H1 (cell line): ENCODE measurements at regions not wholly inside any gene's neighbourhood (a gene's known extent, or its start where the extent isn't known, plus 50 kb on each side); places are given as distances from the start of the nearest gene placed in this dataset.
A peak's percentile ranks its signal among the peaks of the same experiment; 100 is the strongest.

Source experiments
- CTCF ChIA-PET: fragments of 300-600 bp; sonication (Branson Sonifier 250); formaldehyde crosslinking; loops from one replicate; lab custom pipeline; 2021; ENCODE audit not compliant: partially characterized antibody; lab: Charles Lee
- POLR2A ChIA-PET: fragments of 300-600 bp; sonication (Branson Sonifier 250); formaldehyde crosslinking; loops from one replicate; lab custom pipeline; 2021; ENCODE audit warnings: inconsistent platforms; ENCODE audit not compliant: partially characterized antibody; lab: Charles Lee
- DNase-seq, 2 experiments: peaks; one replicate each; pipeline versions ENCODE4 v3.0.0 to v3.0.0-alpha.2; 2010 to 2022; ENCODE audit warnings: low spot score in 2 of 2, low read depth in 1 of 2, mixed read lengths in 1 of 2
- FAIRE-seq: peaks from 2 replicates; lab custom pipeline; 2011; peaks lifted over from hg19 to GRCh38; lab: Jason Lieb, UNC
- H2AFZ ChIP-seq: 2 replicates; pipeline ENCODE4 v1.8.1; 2012; ENCODE audit warnings: low read length, inconsistent platforms
- H2AK5ac ChIP-seq: 2 replicates; pipeline ENCODE4 v1.6.1; 2013; ENCODE audit warnings: low read depth, low read length
- H2BK120ac ChIP-seq: replicated peaks from 2 replicates; pipeline ENCODE3; 2013; ENCODE audit warnings: low read depth, low read length, inconsistent platforms
- H2BK12ac ChIP-seq: 2 replicates; pipeline ENCODE4 v1.6.1; 2013; ENCODE audit warnings: low read depth, low read length
- H2BK15ac ChIP-seq: 2 replicates; pipeline ENCODE4 v1.6.1; 2013; ENCODE audit warnings: low read length
- H2BK20ac ChIP-seq: 2 replicates; pipeline ENCODE4 v1.6.1; 2013; ENCODE audit warnings: low read length
- H2BK5ac ChIP-seq: 2 replicates; pipeline ENCODE4 v1.6.1; 2013; ENCODE audit warnings: low read depth, low read length
- H3K14ac ChIP-seq: 2 replicates; pipeline ENCODE4 v1.6.1; 2013; ENCODE audit warnings: inconsistent platforms; ENCODE audit not compliant: insufficient read length
- H3K18ac ChIP-seq: 2 replicates; pipeline ENCODE4 v1.6.1; 2013; ENCODE audit warnings: low read length; ENCODE audit errors: extremely low read depth
- H3K23ac ChIP-seq: 2 replicates; pipeline ENCODE4 v1.6.1; 2013; ENCODE audit warnings: inconsistent platforms; ENCODE audit not compliant: insufficient read length
- H3K23me2 ChIP-seq: 2 replicates; pipeline ENCODE4 v1.6.1; 2013; ENCODE audit warnings: low read depth, low read length
- H3K27ac ChIP-seq: 2 replicates; pipeline ENCODE4 v1.6.1; 2011; ENCODE audit warnings: low read depth, low read length, inconsistent platforms
- H3K27me3 ChIP-seq, 4 experiments: replicated peaks in 1 of 4; 1 replicate in 1 of 4; 2 replicates in 3 of 4; pipeline versions ENCODE4 v1.6.1 to v1.8.1; 2011 to 2013; ENCODE audit warnings: low read length in 3 of 4, mild to moderate bottlenecking in 3 of 4, inconsistent platforms in 2 of 4, mixed read lengths in 2 of 4, moderate library complexity in 1 of 4; ENCODE audit not compliant: control insufficient read depth in 3 of 4, insufficient read depth in 3 of 4; ENCODE audit errors: extremely low read depth in 1 of 4
- H3K36me3 ChIP-seq, 4 experiments: 2 replicates each; pipeline versions ENCODE4 v1.6.1 to v1.8.1; 2011 to 2013; ENCODE audit warnings: mild to moderate bottlenecking in 4 of 4, low read length in 3 of 4, moderate library complexity in 2 of 4, control low read depth in 1 of 4, inconsistent platforms in 1 of 4; ENCODE audit not compliant: insufficient read depth in 4 of 4, control insufficient read depth in 2 of 4
- H3K4ac ChIP-seq: replicated peaks from 2 replicates; pipeline ENCODE3; 2013; ENCODE audit warnings: low read length, low read depth, mixed read lengths, inconsistent platforms; ENCODE audit not compliant: insufficient read length
- H3K4me1 ChIP-seq, 4 experiments: replicated peaks in 1 of 4; 1 replicate in 1 of 4; 2 replicates in 3 of 4; pipeline versions ENCODE4 v1.6.1 to v1.8.1; 2011 to 2013; ENCODE audit warnings: low read length in 3 of 4, inconsistent platforms in 2 of 4, mixed read lengths in 1 of 4; ENCODE audit not compliant: insufficient read depth in 4 of 4, control insufficient read depth in 3 of 4
- H3K4me2 ChIP-seq, 2 experiments: 2 replicates each; pipeline versions ENCODE4 v1.6.1 to v1.8.1; 2011 to 2013; ENCODE audit warnings: low read depth in 2 of 2, low read length in 2 of 2, control low read depth in 1 of 2, inconsistent platforms in 1 of 2, mild to moderate bottlenecking in 1 of 2; ENCODE audit not compliant: insufficient read depth in 1 of 2
- H3K4me3 ChIP-seq, 4 experiments: fragments of 200-600, 300-600 bp in 1 of 4; sonication (generic), shearing (Covaris generic), sonication (Bioruptor Twin) in 1 of 4; 2 replicates each; pipeline versions ENCODE4 v1.5.1 to v1.8.1; 2011 to 2016; ENCODE audit warnings: low read length in 4 of 4, low read depth in 3 of 4, control low read depth in 2 of 4, inconsistent platforms in 2 of 4, mild to moderate bottlenecking in 2 of 4, mixed read lengths in 1 of 4, moderate library complexity in 1 of 4; ENCODE audit not compliant: insufficient read depth in 2 of 4; ENCODE audit errors: extremely low read depth in 1 of 4
- H3K56ac ChIP-seq: replicated peaks from 2 replicates; pipeline ENCODE3; 2013; ENCODE audit warnings: low read depth, mild to moderate bottlenecking, mixed read lengths, low read length, inconsistent platforms; ENCODE audit not compliant: insufficient read length
- H3K79me1 ChIP-seq: 2 replicates; pipeline ENCODE4 v1.6.1; 2013; ENCODE audit warnings: low read depth, low read length, control low read depth
- H3K79me2 ChIP-seq, 2 experiments: 2 replicates each; pipeline versions ENCODE4 v1.6.1 to v1.8.1; 2012 to 2013; ENCODE audit warnings: low read length in 2 of 2, mild to moderate bottlenecking in 2 of 2, inconsistent platforms in 1 of 2; ENCODE audit not compliant: insufficient read depth in 2 of 2, control insufficient read depth in 1 of 2
- H3K9ac ChIP-seq, 4 experiments: replicated peaks in 1 of 4; 1 replicate in 1 of 4; 2 replicates in 3 of 4; pipeline versions ENCODE4 v1.6.1 to v1.8.1; 2011 to 2013; ENCODE audit warnings: low read depth in 3 of 4, low read length in 3 of 4, control low read depth in 2 of 4, mild to moderate bottlenecking in 2 of 4, moderate library complexity in 2 of 4, inconsistent platforms in 1 of 4; ENCODE audit errors: extremely low read depth in 1 of 4
- H3K9me3 ChIP-seq, 2 experiments: 2 replicates each; pipeline versions ENCODE4 v1.6.1 to v1.8.1; 2012 to 2013; ENCODE audit warnings: mild to moderate bottlenecking in 2 of 2, moderate library complexity in 2 of 2, control low read depth in 1 of 2, inconsistent platforms in 1 of 2, low read depth in 1 of 2, low read length in 1 of 2, mixed read lengths in 1 of 2; ENCODE audit not compliant: insufficient read depth in 2 of 2
- H4K20me1 ChIP-seq, 2 experiments: replicated peaks in 1 of 2; 2 replicates each; pipeline versions ENCODE3 to v1.8.1; 2011 to 2013; ENCODE audit warnings: inconsistent platforms in 2 of 2, low read length in 2 of 2, mild to moderate bottlenecking in 1 of 2; ENCODE audit not compliant: insufficient read depth in 2 of 2, control insufficient read depth in 1 of 2
- H4K5ac ChIP-seq: 2 replicates; pipeline ENCODE4 v1.6.1; 2013; ENCODE audit warnings: low read length, low read depth, mixed read lengths, inconsistent platforms; ENCODE audit not compliant: insufficient read length
- H4K8ac ChIP-seq: 2 replicates; pipeline ENCODE4 v1.8.0; 2013; ENCODE audit warnings: mild to moderate bottlenecking, moderate library complexity, low read length, inconsistent platforms; ENCODE audit not compliant: insufficient read depth; ENCODE audit errors: extremely low read depth
- H4K91ac ChIP-seq: replicated peaks from 2 replicates; pipeline ENCODE3; 2013; ENCODE audit warnings: low read length, mixed read lengths, inconsistent platforms; ENCODE audit not compliant: insufficient read length
- CTBP2 ChIP-seq: IDR thresholded peaks from 2 replicates; pipeline ENCODE4 v1.7.0; 2011; ENCODE audit warnings: borderline replicate concordance, mild to moderate bottlenecking, moderate library complexity, mixed read lengths, low read length; ENCODE audit not compliant: insufficient read depth, insufficient read length
- EGR1 ChIP-seq: IDR thresholded peaks from 2 replicates; pipeline ENCODE4 v1.6.1; 2011; ENCODE audit warnings: low read depth, low read length, borderline replicate concordance
- POU5F1 ChIP-seq: IDR thresholded peaks from 2 replicates; pipeline ENCODE4 v1.6.1; 2011; ENCODE audit warnings: low read depth, mild to moderate bottlenecking, low read length, moderate library complexity
- WGBS, 2 experiments: shearing (Covaris generic) in 1 of 2; methylation state at CpG; one replicate each; pipeline versions ENCODE4 v1.1.6 to v1.1.7; 2013 to 2015; ENCODE audit warnings: low lambda C conversion rate in 2 of 2, mixed read lengths in 2 of 2, inconsistent platforms in 1 of 2, low coverage in 1 of 2, missing lambda C conversion rate in 1 of 2; ENCODE audit not compliant: insufficient replicate concordance in 2 of 2, insufficient coverage in 1 of 2, insufficient read length in 1 of 2; ENCODE audit errors: extremely low coverage in 1 of 2, missing lambda C conversion rate in 1 of 2; 5-methylcytosine and 5-hydroxymethylcytosine counted together

- H2BK5ac ChIP-seq = no peak overlapping the region
- H4K20me1 ChIP-seq = no peaks in the 10 kb centered on the region
- no peaks in the 10 kb centered on the region for H3K9me3 ChIP-seq
- no peak overlapping the region for H3K23ac ChIP-seq
- peak overlapping the region; percentile 27 for H4K91ac ChIP-seq
- no peak overlapping the region for H3K4me3 ChIP-seq
- no peak overlapping the region for H2BK120ac ChIP-seq
- H3K36me3 ChIP-seq = no peaks in the 10 kb centered on the region
- H3K4ac ChIP-seq = no peak overlapping the region
- peaks cover 0 to 3% (median 1%) of the 10 kb centered on the region in 4 experiments; a peak in 2 of 7 replicates for H3K4me1 ChIP-seq
- no peak overlapping the region for H3K4me2 ChIP-seq
- H3K14ac ChIP-seq = no peak overlapping the region
- ChIA-PET POLR2A (interaction anchor here (1.2 kb wide), 1 partner anchor 22 kb away, joined by 3 read pairs; no protein-coding TSS in a partner anchor), CTCF (interaction anchor here (1.4 kb wide), 1 partner anchor 21 kb away, joined by 3 read pairs; no protein-coding TSS in a partner anchor)
- H3K56ac ChIP-seq = no peak overlapping the region
- H4K5ac ChIP-seq = no peak overlapping the region
- H4K8ac ChIP-seq = peak overlapping the region; percentile 5; the same call in 1 of the 2 replicates
- no peak overlapping the region for H3K9ac ChIP-seq
- no peak for FAIRE-seq
- H3K27me3 ChIP-seq = no peaks in the 10 kb centered on the region
- no peaks in the 10 kb centered on the region for H3K79me2 ChIP-seq
- H3K27ac ChIP-seq = no peak overlapping the region
- no peak overlapping the region for H2AK5ac ChIP-seq
- no peak overlapping the region for H3K18ac ChIP-seq
- DNase-seq = no peak
- no peaks in the 10 kb centered on the region for H3K79me1 ChIP-seq
- WGBS, 2 experiments = 89% methylated on average over 47 of the region's 50 CpGs; no CpG with 5 or more reads in 1 of the 2 experiments
- H2BK12ac ChIP-seq = no peak overlapping the region
- no peak overlapping the region for H2BK15ac ChIP-seq
- H2AFZ ChIP-seq = no peak overlapping the region
- H2BK20ac ChIP-seq = no peak overlapping the region
- H3K23me2 ChIP-seq = no peaks in the 10 kb centered on the region
- TF ChIP-seq EGR1 (no peak), POU5F1 (no peak), CTBP2 (no peak)
Observed at GRCh38 chr10:132124201-132124920, 58.6 kb downstream of the JAKMIP3 start.
